GM12864 (cell line): ENCODE measurements at regions not wholly inside any gene's neighbourhood (a gene's known extent, or its start where the extent isn't known, plus 50 kb on each side); places are given as distances from the start of the nearest gene placed in this dataset.

Experiments used
- DNase-seq: peaks from one replicate; pipeline ENCODE4 v3.0.0-alpha.2; 2011; ENCODE audit warnings: low read depth
- H3K4me3 ChIP-seq: 2 replicates; pipeline ENCODE4 v1.5.1; 2011; ENCODE audit warnings: mild to moderate bottlenecking, low read depth, low read length, control low read depth
- TF ChIP-seq, protein P1 (sequence below): IDR thresholded peaks from 2 replicates; pipeline ENCODE4 v1.5.1; 2011; ENCODE audit warnings: low read depth, mild to moderate bottlenecking, moderate library complexity, low read length, control low read depth, inconsistent platforms; ENCODE audit errors: missing control alignments

DNA sequence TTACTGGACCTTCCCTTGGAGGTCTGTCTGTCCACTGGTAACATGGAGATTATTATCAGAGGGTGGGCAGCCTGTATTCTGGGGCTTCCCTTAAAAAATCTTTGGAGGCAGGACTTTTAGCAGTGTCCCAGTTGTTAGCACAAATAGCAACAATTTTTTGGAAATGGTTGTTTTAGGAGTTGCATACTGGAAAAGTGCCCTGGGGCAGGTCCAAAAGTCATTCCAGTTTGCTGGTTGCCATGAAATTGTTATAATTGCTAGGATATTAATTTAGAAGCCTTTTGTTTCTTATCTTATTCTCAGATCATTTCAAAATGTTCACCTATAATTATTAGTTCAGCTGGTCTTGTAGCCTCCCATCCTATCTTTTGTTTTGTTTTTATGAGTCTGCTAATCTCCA lies 71.0 kb downstream of the PTGS2 start:
- H3K4me3 ChIP-seq: no peak overlapping the region
- no peak for DNase-seq
- TF ChIP-seq, protein P1, sequence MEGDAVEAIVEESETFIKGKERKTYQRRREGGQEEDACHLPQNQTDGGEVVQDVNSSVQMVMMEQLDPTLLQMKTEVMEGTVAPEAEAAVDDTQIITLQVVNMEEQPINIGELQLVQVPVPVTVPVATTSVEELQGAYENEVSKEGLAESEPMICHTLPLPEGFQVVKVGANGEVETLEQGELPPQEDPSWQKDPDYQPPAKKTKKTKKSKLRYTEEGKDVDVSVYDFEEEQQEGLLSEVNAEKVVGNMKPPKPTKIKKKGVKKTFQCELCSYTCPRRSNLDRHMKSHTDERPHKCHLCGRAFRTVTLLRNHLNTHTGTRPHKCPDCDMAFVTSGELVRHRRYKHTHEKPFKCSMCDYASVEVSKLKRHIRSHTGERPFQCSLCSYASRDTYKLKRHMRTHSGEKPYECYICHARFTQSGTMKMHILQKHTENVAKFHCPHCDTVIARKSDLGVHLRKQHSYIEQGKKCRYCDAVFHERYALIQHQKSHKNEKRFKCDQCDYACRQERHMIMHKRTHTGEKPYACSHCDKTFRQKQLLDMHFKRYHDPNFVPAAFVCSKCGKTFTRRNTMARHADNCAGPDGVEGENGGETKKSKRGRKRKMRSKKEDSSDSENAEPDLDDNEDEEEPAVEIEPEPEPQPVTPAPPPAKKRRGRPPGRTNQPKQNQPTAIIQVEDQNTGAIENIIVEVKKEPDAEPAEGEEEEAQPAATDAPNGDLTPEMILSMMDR: no peak

GRCh38 chr1:186605762-186606350 lies 74.4 kb downstream of the PTGS2 start:
- H3K4me3 ChIP-seq: no peak overlapping the region
- TF ChIP-seq, protein P1: peak; percentile 85
- peak; percentile 27 for DNase-seq

- TF ChIP-seq, protein P1: no peak
- DNase-seq: no peak
- no peak overlapping the region for H3K4me3 ChIP-seq
Measured at GRCh38 chr1:186595969-186596368, 84.3 kb downstream of the PTGS2 start.

- no peak for DNase-seq
- no peak overlapping the region for H3K4me3 ChIP-seq
- TF ChIP-seq, protein P1: no peak
Measured at GRCh38 chr1:186578325-186579016, 101.8 kb downstream of the PTGS2 start.

DNA sequence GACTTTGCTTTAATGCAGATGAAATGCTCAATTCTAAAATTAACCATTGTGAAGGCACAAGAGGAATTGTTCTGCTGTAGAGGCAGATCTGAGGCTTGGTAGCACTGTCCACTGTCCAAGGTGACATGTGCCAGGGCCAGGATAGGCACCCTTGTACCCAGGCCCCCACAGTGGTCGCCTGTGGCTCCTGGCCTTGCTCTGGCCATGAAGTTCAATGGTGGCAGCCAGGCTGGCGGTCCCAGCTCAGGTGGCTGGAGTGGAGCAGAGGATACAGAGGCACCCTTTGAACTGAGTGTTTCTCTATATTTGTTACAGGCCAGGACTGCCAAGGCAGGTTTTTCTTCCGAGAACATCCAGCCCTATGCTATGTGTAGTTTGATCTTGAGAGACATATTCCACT lies 102.6 kb downstream of the PTGS2 start:
- H3K4me3 ChIP-seq: no peak overlapping the region
- TF ChIP-seq, protein P1: no peak
- no peak for DNase-seq

DNA sequence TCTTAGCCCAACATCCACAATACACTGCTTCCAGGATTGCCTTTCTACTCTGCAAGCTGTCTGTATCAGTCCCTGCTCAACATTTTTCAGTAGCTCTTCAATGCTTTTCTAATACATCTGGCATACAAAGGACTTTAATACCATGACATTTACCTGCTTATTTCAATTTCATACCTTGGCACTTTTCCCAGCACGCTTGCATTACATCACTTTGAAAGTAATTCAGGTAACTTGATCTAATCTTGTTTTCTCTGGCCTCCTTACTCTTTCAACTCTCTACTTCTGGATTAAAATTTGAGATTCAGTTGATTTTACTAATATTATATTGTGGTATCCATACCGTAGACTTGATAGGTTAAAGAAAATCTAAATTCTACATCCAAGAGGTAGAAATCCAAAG lies 103.0 kb downstream of the PTGS2 start:
- TF ChIP-seq, protein P1: no peak
- H3K4me3 ChIP-seq: no peak overlapping the region
- no peak for DNase-seq

DNA sequence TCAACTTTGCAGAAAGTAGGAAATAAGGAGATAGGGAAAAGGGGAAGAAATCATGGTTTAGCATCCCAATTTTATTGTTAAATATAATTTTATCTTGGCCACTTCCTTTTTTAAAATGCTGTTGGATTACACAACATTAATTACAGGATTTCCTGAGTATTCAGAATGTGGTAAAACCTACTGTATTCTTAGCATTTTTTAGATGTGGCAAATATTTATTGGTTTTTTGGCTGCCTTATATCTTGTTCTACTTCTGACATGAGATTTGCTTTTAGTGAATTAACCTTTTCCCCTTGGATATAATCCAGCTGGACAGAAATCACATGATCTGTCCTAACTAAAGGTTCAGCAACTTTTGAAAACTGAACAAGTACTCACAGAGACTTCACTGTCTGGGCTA lies 104.9 kb downstream of the PTGS2 start:
- no peak overlapping the region for H3K4me3 ChIP-seq
- TF ChIP-seq, protein P1: no peak
- no peak for DNase-seq
